ENCODE measurements at regions not wholly inside any gene's neighbourhood (a gene's known extent, or its start where the extent isn't known, plus 50 kb on each side); places are given as distances from the start of the nearest gene placed in this dataset.

- DNase-seq = no peak
Measured at GRCh38 chr6:24987446-24988115, 51.8 kb upstream of the RIPOR2 start.

GRCh38 chr6:24988562-24988961 is 52.8 kb upstream of the RIPOR2 start:
- no peak for DNase-seq

- DNase-seq = no peak
Measured at GRCh38 chr6:24990236-24990845, 54.6 kb upstream of the RIPOR2 start.

GRCh38 chr6:24990944-24991809 is 55.4 kb upstream of the RIPOR2 start:
- DNase-seq = no peak

GRCh38 chr6:24991810-24992467 is 56.2 kb upstream of the RIPOR2 start:
- peak; percentile 16 to 62 (median 34) for DNase-seq

- DNase-seq = no peak
Measured at GRCh38 chr6:24994812-24995211, 59.1 kb upstream of the RIPOR2 start.

- no peak for DNase-seq
Measured at GRCh38 chr6:24995270-24995669, 59.5 kb upstream of the RIPOR2 start.

- no peak for DNase-seq
Measured at GRCh38 chr6:24996269-24996836, 60.6 kb upstream of the RIPOR2 start.

- no peak for DNase-seq
Measured at GRCh38 chr6:24997231-24997630, 61.5 kb upstream of the RIPOR2 start.

- DNase-seq = no peak
Measured at GRCh38 chr6:24997905-24998304, 62.1 kb upstream of the RIPOR2 start.

- DNase-seq = no peak
Measured at GRCh38 chr6:25002326-25003091, 66.7 kb upstream of the RIPOR2 start.

- no peak for DNase-seq
Measured at GRCh38 chr6:25004357-25004756, 68.6 kb upstream of the RIPOR2 start.

GRCh38 chr6:25005010-25005409 is 69.2 kb upstream of the RIPOR2 start:
- DNase-seq = no peak

GRCh38 chr6:25006075-25006474 is 70.3 kb upstream of the RIPOR2 start:
- no peak for DNase-seq

GRCh38 chr6:25006565-25007001 is 70.8 kb upstream of the RIPOR2 start:
- no peak for DNase-seq

GRCh38 chr6:25007269-25007699 is 71.5 kb upstream of the RIPOR2 start:
- DNase-seq = no peak

- no peak for DNase-seq
Measured at GRCh38 chr6:25008707-25009392, 73.1 kb upstream of the RIPOR2 start.

GRCh38 chr6:25009393-25009710 is 73.6 kb upstream of the RIPOR2 start:
- no peak for DNase-seq

- DNase-seq = no peak
Measured at GRCh38 chr6:25010176-25010575, 74.4 kb upstream of the RIPOR2 start.

- DNase-seq = no peak
Measured at GRCh38 chr6:25010902-25011625, 75.3 kb upstream of the RIPOR2 start.

GRCh38 chr6:25012657-25013056 is 76.9 kb upstream of the RIPOR2 start:
- no peak for DNase-seq
